CD4-positive, alpha-beta memory T cell (primary cell): ENCODE measurements at regions not wholly inside any gene's neighbourhood (a gene's known extent, or its start where the extent isn't known, plus 50 kb on each side); places are given as distances from the start of the nearest gene placed in this dataset.
"Not testable (repeated sequence)": the region's sequence is repeated elsewhere in the genome, so short reads cannot be mapped to it uniquely, and the experiment has no call there.

Source experiments
- CTCF ChIA-PET: fragments of 350-600 bp; sonication (Branson Sonifier 250); formaldehyde crosslinking; loops from one replicate; lab custom pipeline; 2021; ENCODE audit warnings: inconsistent platforms; ENCODE audit not compliant: partially characterized antibody; lab: Charles Lee
- POLR2A ChIA-PET: fragments of 350-600 bp; sonication (Branson Sonifier 250); formaldehyde crosslinking; loops from one replicate; lab custom pipeline; 2021; ENCODE audit not compliant: partially characterized antibody; lab: Charles Lee
- DNase-seq, 5 donors: peaks; one replicate each; pipeline versions ENCODE4 v3.0.0 to v3.0.0-alpha.2; 2020 to 2022; ENCODE audit warnings: mixed read lengths in 1 of 5
- H3K27ac ChIP-seq: one replicate; pipeline ENCODE4 v1.7.0; 2013; ENCODE audit warnings: low read depth, low read length
- H3K27me3 ChIP-seq: 2 replicates; pipeline ENCODE4 v1.7.0; 2013; ENCODE audit warnings: mild to moderate bottlenecking, low read length, moderate library complexity; ENCODE audit not compliant: insufficient read depth
- H3K36me3 ChIP-seq: 2 replicates; pipeline ENCODE4 v1.7.0; 2013; ENCODE audit warnings: mild to moderate bottlenecking, low read length, moderate library complexity; ENCODE audit not compliant: insufficient read depth
- H3K4me1 ChIP-seq: 2 replicates; pipeline ENCODE4 v1.7.0; 2013; ENCODE audit warnings: mild to moderate bottlenecking, low read length, moderate library complexity; ENCODE audit not compliant: insufficient read depth
- H3K4me3 ChIP-seq, 2 donors: one replicate each; pipeline ENCODE4 v1.7.0; 2013; ENCODE audit warnings: low read length in 2 of 2, mild to moderate bottlenecking in 1 of 2
- H3K9me3 ChIP-seq, 2 donors: one replicate each; pipeline ENCODE4 v1.7.0; 2013; ENCODE audit warnings: low read length in 2 of 2, control low read depth in 1 of 2; ENCODE audit not compliant: control insufficient read depth in 1 of 2
- H3K27ac Mint-ChIP-seq, 7 donors: one replicate each; pipeline ENCODE4 v1.8.0; 2020 to 2021; ENCODE audit warnings: mixed read lengths in 7 of 7, mild to moderate bottlenecking in 6 of 7, inconsistent platforms in 3 of 7, moderate library complexity in 3 of 7
- H3K27me3 Mint-ChIP-seq, 2 donors: one replicate each; pipeline ENCODE4 v1.8.0; 2020 to 2021; ENCODE audit warnings: mixed read lengths in 2 of 2
- H3K36me3 Mint-ChIP-seq, 2 donors: one replicate each; pipeline ENCODE4 v1.8.0; 2020 to 2021; ENCODE audit warnings: mixed read lengths in 2 of 2, inconsistent platforms in 1 of 2, mild to moderate bottlenecking in 1 of 2
- H3K4me1 Mint-ChIP-seq, 4 donors: one replicate each; pipeline ENCODE4 v1.8.0; 2020 to 2021; ENCODE audit warnings: mixed read lengths in 4 of 4, mild to moderate bottlenecking in 1 of 4
- H3K4me3 Mint-ChIP-seq, 8 donors: one replicate each; pipeline ENCODE4 v1.8.0; 2020 to 2021; ENCODE audit warnings: mixed read lengths in 8 of 8, mild to moderate bottlenecking in 7 of 8, moderate library complexity in 6 of 8, inconsistent platforms in 3 of 8
- H3K9me3 Mint-ChIP-seq, 8 donors: one replicate each; pipeline ENCODE4 v1.8.0; 2020 to 2021; ENCODE audit warnings: mixed read lengths in 8 of 8, mild to moderate bottlenecking in 5 of 8, inconsistent platforms in 3 of 8, moderate library complexity in 1 of 8
- intact Hi-C: fragments of 100-400 bp; cut with micrococcal nuclease; formaldehyde crosslinking; loops from one replicate; pipeline ENCODE4 v1.15.1; 2023

- no peak for DNase-seq
- no peak overlapping the region for H3K4me3 Mint-ChIP-seq
- no peaks in the 10 kb centered on the region for H3K36me3 Mint-ChIP-seq
- no peaks in the 10 kb centered on the region for H3K4me1 ChIP-seq
- H3K9me3 Mint-ChIP-seq = no peaks in the 10 kb centered on the region
- no peak overlapping the region for H3K27ac ChIP-seq
- H3K4me1 Mint-ChIP-seq = no peaks in the 10 kb centered on the region
- H3K27me3 Mint-ChIP-seq = peaks cover 1 to 8% of the 10 kb centered on the region in 2 donors
- intact Hi-C loops = no loop called here
- H3K4me3 ChIP-seq = no peak overlapping the region
- CTCF ChIA-PET = no interaction called here
- H3K27ac Mint-ChIP-seq = no peak overlapping the region
- H3K36me3 ChIP-seq = no peaks in the 10 kb centered on the region
- H3K27me3 ChIP-seq = no peaks in the 10 kb centered on the region
- POLR2A ChIA-PET = no interaction called here
- no peaks in the 10 kb centered on the region for H3K9me3 ChIP-seq
Measured at GRCh38 chr10:10734356-10735064, 283.2 kb upstream of the CELF2 start.

- Histone ChIP-seq H3K36me3 (no peaks in the 10 kb centered on the region), H3K27ac (no peak overlapping the region), H3K9me3 (no peaks in the 10 kb centered on the region), H3K4me1 (no peaks in the 10 kb centered on the region), H3K4me3 (no peak overlapping the region), H3K27me3 (no peaks in the 10 kb centered on the region)
- DNase-seq = no peak
- Mint-ChIP-seq H3K36me3 (no peaks in the 10 kb centered on the region), H3K27me3 (peaks cover 3 to 21% of the 10 kb centered on the region in 2 donors), H3K4me3 (no peak overlapping the region), H3K27ac (no peak overlapping the region), H3K4me1 (no peaks in the 10 kb centered on the region), H3K9me3 (peaks cover 6 to 18% (median 13%) of the 10 kb centered on the region in 8 donors)
- POLR2A ChIA-PET = no interaction called here
- CTCF ChIA-PET = no interaction called here
- intact Hi-C loops = no loop called here
Measured at GRCh38 chr10:10745291-10745690, 272.4 kb upstream of the CELF2 start.

GRCh38 chr10:10755490-10755889 is 262.2 kb upstream of the CELF2 start:
- H3K27ac Mint-ChIP-seq = no peak overlapping the region
- no peaks in the 10 kb centered on the region for H3K36me3 Mint-ChIP-seq
- Histone ChIP-seq H3K4me3 (no peak overlapping the region), H3K27me3 (no peaks in the 10 kb centered on the region), H3K36me3 (no peaks in the 10 kb centered on the region), H3K9me3 (no peaks in the 10 kb centered on the region), H3K27ac (no peak overlapping the region), H3K4me1 (no peaks in the 10 kb centered on the region)
- H3K27me3 Mint-ChIP-seq = peaks cover 0 to 4% of the 10 kb centered on the region in 2 donors
- no peak for DNase-seq
- H3K4me3 Mint-ChIP-seq = no peak overlapping the region
- ChIA-PET POLR2A (no interaction called here), CTCF (no interaction called here)
- no peaks in the 10 kb centered on the region for H3K4me1 Mint-ChIP-seq
- no peaks in the 10 kb centered on the region for H3K9me3 Mint-ChIP-seq
- intact Hi-C loops = no loop called here

GRCh38 chr10:10758306-10758705 is 259.4 kb upstream of the CELF2 start:
- H3K4me1 ChIP-seq = no peaks in the 10 kb centered on the region
- H3K36me3 Mint-ChIP-seq = no peaks in the 10 kb centered on the region
- ChIA-PET CTCF (no interaction called here), POLR2A (no interaction called here)
- H3K27ac ChIP-seq = no peak overlapping the region
- intact Hi-C loops = no loop called here
- H3K4me3 Mint-ChIP-seq = no peak overlapping the region
- H3K27ac Mint-ChIP-seq = no peak overlapping the region
- H3K9me3 ChIP-seq = no peaks in the 10 kb centered on the region
- H3K9me3 Mint-ChIP-seq = no peaks in the 10 kb centered on the region
- H3K27me3 Mint-ChIP-seq = peaks cover 3 to 7% of the 10 kb centered on the region in 2 donors
- H3K36me3 ChIP-seq = no peaks in the 10 kb centered on the region
- H3K4me1 Mint-ChIP-seq = no peaks in the 10 kb centered on the region
- no peaks in the 10 kb centered on the region for H3K27me3 ChIP-seq
- H3K4me3 ChIP-seq = no peak overlapping the region
- DNase-seq = no peak

- H3K4me1 ChIP-seq, H3K36me3 Mint-ChIP-seq, intact Hi-C loops, H3K4me3 ChIP-seq, DNase-seq, H3K9me3 ChIP-seq, H3K4me3 Mint-ChIP-seq, H3K27me3 Mint-ChIP-seq, H3K9me3 Mint-ChIP-seq, H3K4me1 Mint-ChIP-seq, CTCF ChIA-PET, H3K27ac ChIP-seq, POLR2A ChIA-PET, H3K27ac Mint-ChIP-seq, H3K27me3 ChIP-seq, H3K36me3 ChIP-seq: not testable (repeated sequence)
Measured at GRCh38 chr10:10759806-10760205, 257.9 kb upstream of the CELF2 start.

- POLR2A ChIA-PET = no interaction called here
- Histone ChIP-seq H3K36me3 (no peaks in the 10 kb centered on the region), H3K4me1 (no peaks in the 10 kb centered on the region), H3K9me3 (no peaks in the 10 kb centered on the region), H3K27me3 (no peaks in the 10 kb centered on the region), H3K4me3 (no peak overlapping the region), H3K27ac (no peak overlapping the region)
- intact Hi-C loops = no loop called here
- Mint-ChIP-seq H3K27me3 (peaks cover 4 to 13% of the 10 kb centered on the region in 2 donors), H3K27ac (no peak overlapping the region), H3K36me3 (no peaks in the 10 kb centered on the region), H3K4me1 (no peaks in the 10 kb centered on the region), H3K4me3 (no peak overlapping the region), H3K9me3 (no peaks in the 10 kb centered on the region)
- no peak for DNase-seq
- CTCF ChIA-PET = no interaction called here
Measured at GRCh38 chr10:10765017-10765416, 252.7 kb upstream of the CELF2 start.

GRCh38 chr10:10772411-10772810 is 245.3 kb upstream of the CELF2 start:
- H3K4me1 ChIP-seq = no peaks in the 10 kb centered on the region
- H3K36me3 ChIP-seq = no peaks in the 10 kb centered on the region
- no peaks in the 10 kb centered on the region for H3K9me3 Mint-ChIP-seq
- H3K27ac ChIP-seq = no peak overlapping the region
- H3K4me1 Mint-ChIP-seq = no peaks in the 10 kb centered on the region
- CTCF ChIA-PET = no interaction called here
- intact Hi-C loops = no loop called here
- no peak overlapping the region for H3K4me3 ChIP-seq
- H3K27me3 ChIP-seq = no peaks in the 10 kb centered on the region
- DNase-seq = no peak
- H3K36me3 Mint-ChIP-seq = no peaks in the 10 kb centered on the region
- no peak overlapping the region for H3K4me3 Mint-ChIP-seq
- H3K27ac Mint-ChIP-seq = no peak overlapping the region
- no peaks in the 10 kb centered on the region for H3K9me3 ChIP-seq
- POLR2A ChIA-PET = no interaction called here
- peaks cover 7% of the 10 kb centered on the region in 2 donors for H3K27me3 Mint-ChIP-seq
